Neuron (in vitro differentiated cells): ENCODE measurements at regions not wholly inside any gene's neighbourhood (a gene's known extent, or its start where the extent isn't known, plus 50 kb on each side); places are given as distances from the start of the nearest gene placed in this dataset.

Source experiments
- H2AFZ ChIP-seq: one replicate; pipeline ENCODE4 v1.6.1; 2013; ENCODE audit warnings: low read depth, mild to moderate bottlenecking, inconsistent platforms, low read length, moderate library complexity
- H3K27me3 ChIP-seq: one replicate; pipeline ENCODE4 v1.6.1; 2013; ENCODE audit warnings: low read length; ENCODE audit not compliant: insufficient read depth
- H3K36me3 ChIP-seq: one replicate; pipeline ENCODE4 v1.6.1; 2013; ENCODE audit warnings: low read length; ENCODE audit not compliant: insufficient read depth
- H3K4me1 ChIP-seq: one replicate; pipeline ENCODE4 v1.6.1; 2013; ENCODE audit warnings: low read length; ENCODE audit not compliant: insufficient read depth
- H3K4me3 ChIP-seq: 2 replicates; pipeline ENCODE4 v1.5.1; 2013; ENCODE audit warnings: mild to moderate bottlenecking, low read length, moderate library complexity
- H3K9me3 ChIP-seq: one replicate; pipeline ENCODE4 v1.6.1; 2013; ENCODE audit warnings: low read length

GRCh38 chr4:93960450-93960849 is 131.9 kb downstream of the ATOH1 start:
- Histone ChIP-seq H2AFZ (no peak overlapping the region), H3K4me3 (no peak overlapping the region), H3K4me1 (no peaks in the 10 kb centered on the region), H3K9me3 (no peaks in the 10 kb centered on the region), H3K36me3 (no peaks in the 10 kb centered on the region), H3K27me3 (no peaks in the 10 kb centered on the region)

- no peaks in the 10 kb centered on the region for H3K9me3 ChIP-seq
- no peak overlapping the region for H3K4me3 ChIP-seq
- H3K27me3 ChIP-seq, result no peaks in the 10 kb centered on the region
- no peaks in the 10 kb centered on the region for H3K36me3 ChIP-seq
- H3K4me1 ChIP-seq, result no peaks in the 10 kb centered on the region
- H2AFZ ChIP-seq, result no peak overlapping the region
Measured at GRCh38 chr4:93960916-93961315, 132.4 kb downstream of the ATOH1 start.

- no peak overlapping the region for H3K4me3 ChIP-seq
- H3K4me1 ChIP-seq, result no peaks in the 10 kb centered on the region
Measured at GRCh38 chr4:93981594-93981993, 153.0 kb downstream of the ATOH1 start.

GRCh38 chr4:93982255-93982654 is 153.7 kb downstream of the ATOH1 start:
- Histone ChIP-seq H2AFZ (no peak overlapping the region), H3K4me1 (no peaks in the 10 kb centered on the region), H3K27me3 (no peaks in the 10 kb centered on the region), H3K36me3 (no peaks in the 10 kb centered on the region), H3K4me3 (no peak overlapping the region), H3K9me3 (no peaks in the 10 kb centered on the region)

More at GRCh38 chr4:93981594-93981993, 153.0 kb downstream of the ATOH1 start:
- H2AFZ ChIP-seq, result no peak overlapping the region
- no peaks in the 10 kb centered on the region for H3K9me3 ChIP-seq
- H3K27me3 ChIP-seq, result no peaks in the 10 kb centered on the region
- H3K36me3 ChIP-seq, result no peaks in the 10 kb centered on the region

GRCh38 chr4:93983140-93983539 is 154.6 kb downstream of the ATOH1 start:
- H3K27me3 ChIP-seq, result no peaks in the 10 kb centered on the region
- no peak overlapping the region for H3K4me3 ChIP-seq
- no peak overlapping the region for H2AFZ ChIP-seq
- H3K9me3 ChIP-seq, result no peaks in the 10 kb centered on the region
- H3K4me1 ChIP-seq, result no peaks in the 10 kb centered on the region
- H3K36me3 ChIP-seq, result no peaks in the 10 kb centered on the region

- Histone ChIP-seq H3K36me3 (no peaks in the 10 kb centered on the region), H3K9me3 (no peaks in the 10 kb centered on the region), H2AFZ (no peak overlapping the region), H3K4me1 (no peaks in the 10 kb centered on the region), H3K4me3 (no peak overlapping the region), H3K27me3 (no peaks in the 10 kb centered on the region)
Measured at GRCh38 chr4:93994175-93994994, 165.8 kb downstream of the ATOH1 start.

GRCh38 chr4:93996895-93997294 is 168.3 kb downstream of the ATOH1 start:
- H3K36me3 ChIP-seq, result no peaks in the 10 kb centered on the region
- no peak overlapping the region for H3K4me3 ChIP-seq
- H3K27me3 ChIP-seq, result no peaks in the 10 kb centered on the region
- no peak overlapping the region for H2AFZ ChIP-seq
- H3K4me1 ChIP-seq, result no peaks in the 10 kb centered on the region
- no peaks in the 10 kb centered on the region for H3K9me3 ChIP-seq

GRCh38 chr4:94000559-94000958 is 172.0 kb downstream of the ATOH1 start:
- H2AFZ ChIP-seq, result no peak overlapping the region
- H3K4me3 ChIP-seq, result no peak overlapping the region
- H3K9me3 ChIP-seq, result no peaks in the 10 kb centered on the region
- H3K27me3 ChIP-seq, result no peaks in the 10 kb centered on the region
- H3K36me3 ChIP-seq, result no peaks in the 10 kb centered on the region
- H3K4me1 ChIP-seq, result no peaks in the 10 kb centered on the region

- no peak overlapping the region for H2AFZ ChIP-seq
- H3K36me3 ChIP-seq, result no peaks in the 10 kb centered on the region
- no peaks in the 10 kb centered on the region for H3K27me3 ChIP-seq
- no peaks in the 10 kb centered on the region for H3K4me1 ChIP-seq
- no peaks in the 10 kb centered on the region for H3K9me3 ChIP-seq
- H3K4me3 ChIP-seq, result no peak overlapping the region
Measured at GRCh38 chr4:94006932-94007331, 178.4 kb downstream of the ATOH1 start.

GRCh38 chr4:94011190-94011589 is 182.6 kb downstream of the ATOH1 start:
- H3K4me3 ChIP-seq, result no peak overlapping the region
- no peaks in the 10 kb centered on the region for H3K9me3 ChIP-seq
- no peaks in the 10 kb centered on the region for H3K27me3 ChIP-seq
- H2AFZ ChIP-seq, result no peak overlapping the region
- no peaks in the 10 kb centered on the region for H3K36me3 ChIP-seq
- no peaks in the 10 kb centered on the region for H3K4me1 ChIP-seq

- Histone ChIP-seq H3K4me1 (no peaks in the 10 kb centered on the region), H3K9me3 (no peaks in the 10 kb centered on the region), H3K4me3 (no peak overlapping the region), H3K36me3 (no peaks in the 10 kb centered on the region), H2AFZ (no peak overlapping the region), H3K27me3 (no peaks in the 10 kb centered on the region)
Measured at GRCh38 chr4:94014484-94015136, 186.1 kb downstream of the ATOH1 start.

GRCh38 chr4:94015956-94016355 is 187.4 kb downstream of the ATOH1 start:
- no peaks in the 10 kb centered on the region for H3K36me3 ChIP-seq
- no peaks in the 10 kb centered on the region for H3K4me1 ChIP-seq
- H2AFZ ChIP-seq, result no peak overlapping the region
- H3K4me3 ChIP-seq, result no peak overlapping the region
- H3K9me3 ChIP-seq, result no peaks in the 10 kb centered on the region
- H3K27me3 ChIP-seq, result no peaks in the 10 kb centered on the region

- H3K4me1 ChIP-seq, result no peaks in the 10 kb centered on the region
- no peak overlapping the region for H2AFZ ChIP-seq
- H3K27me3 ChIP-seq, result no peaks in the 10 kb centered on the region
- no peak overlapping the region for H3K4me3 ChIP-seq
- no peaks in the 10 kb centered on the region for H3K36me3 ChIP-seq
- H3K9me3 ChIP-seq, result no peaks in the 10 kb centered on the region
Measured at GRCh38 chr4:94032754-94033153, 174.9 kb upstream of the SMARCAD1 start.
